ENCODE measurements at regions not wholly inside any gene's neighbourhood (a gene's known extent, or its start where the extent isn't known, plus 50 kb on each side); places are given as distances from the start of the nearest gene placed in this dataset.
A peak's percentile ranks its signal among the peaks of the same experiment; 100 is the strongest.

DNA sequence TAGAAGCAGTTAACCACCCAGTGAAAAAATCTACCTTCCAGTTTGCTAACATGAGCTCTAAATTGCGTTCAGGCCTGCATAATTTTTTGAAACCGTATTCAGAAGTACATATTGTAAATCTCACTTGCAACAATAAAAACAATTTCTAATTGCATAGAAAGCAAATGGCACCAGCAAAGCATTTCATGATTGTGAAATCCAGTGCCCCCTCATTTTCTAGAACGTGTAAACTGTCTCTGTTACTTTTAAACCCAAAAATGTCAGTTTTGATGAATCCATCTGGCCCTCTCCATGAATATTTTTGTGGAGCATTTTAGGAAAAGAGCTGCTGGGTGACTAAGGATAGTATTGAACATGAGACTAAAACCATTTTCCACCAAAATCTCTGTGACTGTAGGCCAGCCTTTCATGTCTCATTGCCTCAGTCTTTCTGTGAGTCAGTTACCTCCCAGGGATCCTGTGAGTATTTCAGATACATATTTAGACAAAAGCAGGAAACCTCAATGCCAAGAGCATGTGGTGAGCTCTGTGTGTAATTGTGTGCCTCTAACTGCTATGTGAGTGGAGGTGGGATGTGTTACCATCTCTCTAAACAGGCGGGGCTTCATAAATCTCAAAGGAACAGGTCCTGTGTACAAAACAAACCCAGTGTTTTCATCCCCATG is 477.8 kb upstream of the DCC start:
- DNase-seq: no peak

DNA sequence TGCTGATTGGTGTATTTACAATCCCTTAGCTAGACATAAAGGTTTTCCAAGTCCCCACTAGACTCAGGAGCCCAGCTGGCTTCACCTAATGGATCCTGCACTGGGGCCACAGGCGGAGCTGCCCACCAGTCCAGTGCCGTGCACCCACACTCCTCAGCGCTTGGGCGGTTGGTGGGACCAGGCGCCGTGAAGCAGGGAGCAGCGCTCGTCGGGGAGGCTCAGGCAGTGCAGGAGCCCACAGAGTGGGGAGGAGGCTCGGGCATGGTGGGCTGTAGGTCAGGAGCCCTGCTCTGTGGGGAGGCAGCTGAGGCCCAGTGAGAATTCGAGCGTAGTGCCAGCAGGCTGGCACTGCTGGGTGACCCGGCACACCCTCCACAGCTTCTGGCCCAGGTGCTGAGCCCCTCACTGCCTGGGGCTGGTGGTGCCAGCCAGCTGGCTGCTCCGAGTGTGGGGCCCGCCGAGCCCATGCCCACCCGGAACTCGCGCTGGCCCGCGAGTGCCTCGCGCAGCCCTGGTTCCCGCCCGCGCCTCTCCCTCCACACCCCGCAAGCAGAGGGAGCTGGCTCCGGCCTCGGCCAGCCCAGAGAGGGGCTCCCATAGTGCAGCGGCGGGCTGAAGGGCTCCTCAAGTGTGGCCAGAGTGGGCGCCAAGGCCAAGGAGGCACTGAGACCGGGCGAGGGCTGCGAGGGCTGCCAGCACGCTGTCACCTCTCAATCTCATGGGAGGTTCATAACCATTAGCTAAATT is 475.6 kb upstream of the DCC start:
- DNase-seq: peak; percentile 5

DNA sequence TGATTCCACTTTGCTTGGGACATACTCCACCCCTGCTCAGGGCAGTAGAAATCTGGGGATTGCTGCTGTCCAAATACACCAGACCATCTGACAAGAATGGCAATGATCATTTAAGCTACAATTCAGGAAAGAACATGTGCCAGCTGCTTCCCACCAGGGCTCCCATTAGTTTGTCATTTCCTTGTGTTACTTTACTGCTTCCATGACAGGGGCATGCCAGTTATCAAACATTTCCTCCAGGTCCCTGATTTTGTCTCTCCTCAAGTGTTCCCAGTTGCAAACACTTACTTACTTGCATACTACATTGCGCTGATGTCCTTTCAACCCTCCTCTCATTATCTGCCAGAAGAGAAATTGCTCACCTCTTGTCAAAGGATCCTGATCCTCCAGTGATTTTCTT is 474.5 kb upstream of the DCC start:
- DNase-seq: no peak

DNA sequence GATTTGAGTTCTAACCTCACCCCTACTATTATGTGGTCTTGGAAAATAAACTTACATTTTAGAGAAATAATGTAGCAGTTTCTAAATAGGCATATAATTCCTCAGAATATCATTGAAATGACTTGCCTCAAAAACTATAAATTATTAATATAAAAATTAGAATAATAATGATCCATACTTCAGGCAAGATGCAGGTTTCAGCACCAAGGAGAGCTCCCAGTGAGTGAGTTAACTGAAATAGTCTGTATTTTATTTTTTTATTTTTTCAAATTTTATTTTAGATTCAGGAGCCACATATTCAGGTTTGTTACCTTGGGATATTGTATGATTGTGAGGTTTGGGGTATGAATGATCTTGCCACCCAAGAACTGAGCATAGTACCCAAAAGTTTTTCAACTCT is 472.2 kb upstream of the DCC start:
- no peak for DNase-seq

DNA sequence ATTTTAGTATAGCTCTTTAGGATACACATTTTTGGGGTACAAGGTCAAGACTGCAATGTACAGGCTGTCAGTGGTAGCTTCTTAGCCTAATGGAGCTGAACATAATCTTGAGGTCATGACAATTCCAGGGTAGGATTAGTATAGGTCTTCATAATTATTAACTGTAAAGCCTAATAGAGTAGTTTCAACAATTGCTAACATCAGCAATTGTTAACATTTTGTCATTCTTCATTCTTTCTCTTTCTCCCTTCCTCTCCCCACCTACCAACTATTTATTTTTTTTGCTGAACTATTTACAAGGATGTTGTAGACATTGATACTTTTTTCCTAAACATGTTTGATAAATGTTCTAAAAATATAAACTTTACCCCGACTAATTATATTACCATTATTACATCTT is 461.3 kb upstream of the DCC start:
- DNase-seq: no peak

DNA sequence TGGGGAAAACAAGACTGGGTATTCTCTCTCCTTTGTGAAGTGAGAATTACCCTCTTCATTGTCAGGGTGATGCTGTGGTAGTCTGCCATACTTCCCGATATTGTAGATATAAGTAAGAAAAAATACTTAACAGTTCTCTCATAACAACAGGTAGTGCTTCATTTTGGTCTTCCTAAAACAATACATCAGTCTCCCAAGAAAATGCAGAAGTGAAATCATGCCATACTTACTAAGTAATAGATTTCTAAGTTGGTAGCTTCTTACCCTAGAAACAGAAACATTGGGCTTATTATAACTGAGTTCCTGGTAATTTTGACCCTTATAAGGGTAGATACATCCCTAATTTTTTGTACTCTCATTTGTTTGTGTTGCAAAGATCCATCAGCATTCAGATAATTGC is 460.7 kb upstream of the DCC start:
- no peak for DNase-seq

DNA sequence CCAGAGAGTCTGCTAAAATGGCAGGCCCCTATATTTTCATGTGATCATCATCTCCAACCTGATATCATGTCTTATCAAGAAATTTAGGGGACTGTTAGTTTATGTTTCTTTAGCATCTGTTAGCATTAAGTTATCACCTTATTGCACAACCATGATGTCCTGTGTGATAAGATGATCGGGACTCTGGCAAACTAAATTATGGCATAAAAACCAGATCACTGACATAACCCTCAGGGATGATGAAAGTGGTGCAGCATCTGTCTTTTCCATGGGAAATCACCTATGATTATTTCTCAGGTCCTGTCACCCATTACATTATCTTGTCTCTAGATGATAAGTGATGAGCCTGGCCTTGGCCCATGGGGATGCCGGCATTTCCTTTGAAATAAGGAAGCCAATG is 458.6 kb upstream of the DCC start:
- DNase-seq: no peak

DNA sequence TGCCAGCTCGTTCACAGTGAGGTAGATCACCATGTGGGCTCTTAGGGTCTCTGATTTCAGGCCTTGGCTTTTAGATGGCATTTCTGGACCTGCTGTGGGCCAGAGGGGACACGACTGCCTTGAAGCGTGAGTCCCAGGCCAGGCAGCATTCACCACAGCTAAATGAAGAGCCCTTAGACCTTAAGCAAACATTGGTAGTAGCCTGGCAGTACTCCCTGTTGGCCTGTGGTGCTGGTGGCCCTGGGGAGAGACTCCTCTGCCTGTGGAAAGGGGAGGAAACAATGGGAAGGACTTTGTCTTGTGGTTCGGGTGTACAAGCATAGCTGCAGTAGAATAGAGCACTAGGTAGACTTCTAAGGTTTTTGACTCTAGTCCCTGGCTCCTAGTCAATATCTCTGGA is 456.0 kb upstream of the DCC start:
- DNase-seq: no peak

DNA sequence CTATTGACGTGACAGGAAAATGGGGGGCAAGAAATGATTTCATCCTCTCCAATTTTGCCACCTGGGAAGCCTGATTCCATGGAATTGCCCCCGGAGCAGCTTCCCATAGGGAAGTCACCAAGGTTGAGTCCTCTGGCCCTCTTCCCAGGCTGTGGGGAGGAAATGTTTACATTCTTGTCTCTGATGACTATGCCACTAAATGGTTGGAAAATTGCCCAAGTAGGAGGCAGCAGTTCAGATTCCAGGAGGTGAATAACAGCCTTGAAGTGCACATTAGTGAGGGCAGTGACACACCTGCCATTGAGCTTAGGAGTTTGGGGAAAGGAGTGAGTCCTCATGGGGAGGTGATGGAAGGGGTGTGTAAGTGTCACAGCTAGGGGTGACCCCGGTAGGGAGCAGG is 449.2 kb upstream of the DCC start:
- DNase-seq: no peak

DNA sequence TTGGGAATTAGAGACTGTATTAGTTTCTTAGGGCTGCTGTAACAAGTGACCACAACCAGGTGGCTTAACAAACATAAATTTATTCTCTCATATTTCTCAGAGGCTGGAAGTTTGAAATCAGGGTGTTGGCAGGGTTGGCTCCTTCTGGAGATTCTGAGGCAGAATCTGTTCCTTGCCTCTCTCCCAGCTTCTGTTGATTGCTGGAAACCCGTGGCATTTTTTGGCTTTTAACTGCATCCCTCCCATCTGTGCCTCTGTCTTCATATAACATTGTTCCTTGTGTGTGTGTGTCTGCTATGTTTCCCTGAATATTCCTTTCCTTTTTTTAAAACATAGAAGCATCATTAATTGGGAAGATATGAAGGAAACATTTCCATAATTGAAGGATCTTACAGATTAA is 448.1 kb upstream of the DCC start:
- DNase-seq: no peak

DNA sequence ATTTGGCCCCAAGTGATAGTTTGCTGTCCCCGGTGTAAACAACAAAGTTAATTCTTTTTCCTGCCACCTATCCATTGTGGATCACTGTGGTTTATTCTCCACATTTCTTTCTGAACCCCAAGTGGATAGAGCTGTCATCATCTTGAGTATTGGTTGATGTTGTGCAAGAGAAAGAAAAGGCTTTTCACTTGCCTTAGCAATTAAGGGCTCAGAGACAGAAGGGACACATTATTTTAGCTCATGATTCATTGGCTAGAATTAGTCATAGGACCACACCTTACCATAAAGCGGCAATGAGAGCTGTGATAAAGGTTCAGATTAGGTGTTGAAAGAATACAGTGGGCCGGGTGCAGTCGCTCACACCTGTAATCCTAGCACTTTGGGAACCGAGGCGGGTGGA is 442.1 kb upstream of the DCC start:
- DNase-seq: no peak

DNA sequence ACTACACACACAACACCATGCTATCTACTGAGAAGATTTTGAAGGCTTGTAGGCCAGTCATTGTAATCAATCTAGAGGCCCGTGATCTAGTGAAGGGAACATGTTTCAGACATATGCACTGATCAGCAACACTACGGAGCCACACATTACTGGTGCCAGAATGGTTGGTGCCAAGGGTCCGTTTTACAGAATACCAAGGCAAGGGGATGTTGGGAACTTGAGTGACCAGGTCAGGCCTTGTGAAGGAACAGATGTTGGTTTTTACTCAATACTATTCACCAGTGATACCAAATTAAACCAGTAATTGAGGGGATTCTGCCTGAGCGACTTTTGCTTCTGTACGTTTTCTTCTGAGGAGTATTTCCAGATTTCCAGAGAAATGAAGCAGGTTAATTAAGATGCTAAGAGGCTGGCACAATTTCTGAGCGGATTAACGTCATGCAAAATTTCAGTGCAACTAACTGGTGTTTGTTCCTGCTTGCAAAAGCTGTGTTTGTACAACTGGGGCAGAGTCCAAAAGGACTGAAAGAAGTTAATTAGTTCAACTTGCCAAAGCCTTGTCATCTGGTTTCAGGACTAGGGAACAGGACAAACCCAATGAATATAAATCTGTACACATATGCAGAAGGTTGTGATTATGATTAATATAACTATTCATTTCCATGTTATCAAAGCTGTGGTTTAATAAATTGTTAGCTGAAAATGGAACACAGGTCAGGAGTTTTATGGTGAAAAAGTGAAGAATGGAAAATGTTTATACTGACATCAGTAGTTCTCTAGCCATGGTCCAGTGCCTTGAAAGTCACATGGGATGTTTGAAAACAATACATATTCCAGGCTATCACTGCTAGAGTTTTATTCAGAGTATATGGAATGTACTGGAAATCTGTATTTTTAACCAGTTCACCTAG is 432.1 kb upstream of the DCC start:
- no peak for DNase-seq

DNA sequence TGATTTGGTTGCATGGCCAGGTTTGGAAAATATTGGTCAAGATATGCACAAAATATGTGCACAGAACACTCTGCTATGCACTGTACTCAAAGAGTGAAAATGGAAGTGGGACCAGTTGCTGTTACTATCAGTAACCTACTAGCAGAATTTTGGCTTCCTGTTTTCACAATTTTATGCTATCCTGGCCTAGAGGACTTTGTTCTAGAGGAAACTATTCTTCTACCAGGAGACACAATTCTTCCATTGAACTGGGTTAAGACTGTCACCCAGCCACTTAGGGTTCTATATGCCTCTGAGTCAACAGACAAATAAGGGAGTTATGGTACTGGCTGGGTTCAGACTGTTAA is 431.4 kb upstream of the DCC start:
- DNase-seq: no peak

DNA sequence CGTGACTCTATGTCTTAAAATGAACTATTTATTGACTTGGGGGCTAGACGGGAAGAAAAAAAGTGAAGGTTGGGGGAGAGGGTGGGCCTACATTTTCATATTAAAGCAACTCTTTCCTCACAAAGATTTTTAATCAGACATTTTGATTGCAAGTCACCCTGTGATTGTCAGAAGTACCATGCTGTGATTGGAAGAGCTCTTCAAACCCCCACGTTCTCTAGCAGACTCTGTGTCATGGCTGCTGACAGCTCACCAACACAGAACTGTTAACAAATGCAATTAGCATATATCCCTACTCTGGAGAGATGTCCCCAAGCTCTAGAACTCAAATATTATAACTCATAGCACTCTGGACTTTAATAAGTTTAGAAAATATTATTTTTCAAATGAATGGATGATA is 428.4 kb upstream of the DCC start:
- no peak for DNase-seq

DNA sequence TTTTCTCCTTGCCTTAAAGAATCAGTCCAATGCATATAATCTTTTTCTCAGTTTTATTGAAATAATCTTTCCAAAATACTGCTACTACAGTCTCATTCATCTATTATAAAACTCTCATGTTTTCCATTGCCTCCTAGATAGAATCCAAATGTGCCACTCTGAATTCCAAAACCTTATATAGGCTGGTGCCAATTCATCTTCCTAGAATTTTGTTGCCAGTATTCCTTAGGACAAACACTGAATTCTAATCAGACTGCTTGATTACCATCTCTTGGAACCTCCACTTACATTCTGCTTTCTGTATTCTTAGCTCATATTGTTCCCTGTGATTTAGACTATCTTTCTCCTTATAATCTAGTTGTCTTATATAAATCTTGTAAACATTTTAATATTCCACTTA is 427.6 kb upstream of the DCC start:
- DNase-seq: no peak

DNA sequence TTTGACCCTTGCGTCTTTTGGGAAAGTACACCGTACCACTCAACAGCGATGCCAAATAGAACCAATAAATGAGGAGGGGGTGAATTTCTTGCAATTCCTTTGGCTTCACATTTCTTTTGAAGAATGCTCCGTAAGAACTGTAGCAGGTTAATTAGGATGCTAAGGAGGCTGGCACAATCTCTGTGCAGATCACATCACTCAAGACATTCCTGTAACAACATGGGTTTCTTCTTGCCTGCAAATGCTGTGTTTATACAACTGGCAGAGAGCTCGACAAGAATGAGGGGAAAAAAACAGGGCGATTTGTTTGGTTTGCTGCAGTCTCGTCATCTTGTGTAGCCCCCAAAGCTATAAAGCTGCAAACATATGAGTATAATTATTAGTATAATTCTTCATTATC is 424.8 kb upstream of the DCC start:
- DNase-seq: no peak

DNA sequence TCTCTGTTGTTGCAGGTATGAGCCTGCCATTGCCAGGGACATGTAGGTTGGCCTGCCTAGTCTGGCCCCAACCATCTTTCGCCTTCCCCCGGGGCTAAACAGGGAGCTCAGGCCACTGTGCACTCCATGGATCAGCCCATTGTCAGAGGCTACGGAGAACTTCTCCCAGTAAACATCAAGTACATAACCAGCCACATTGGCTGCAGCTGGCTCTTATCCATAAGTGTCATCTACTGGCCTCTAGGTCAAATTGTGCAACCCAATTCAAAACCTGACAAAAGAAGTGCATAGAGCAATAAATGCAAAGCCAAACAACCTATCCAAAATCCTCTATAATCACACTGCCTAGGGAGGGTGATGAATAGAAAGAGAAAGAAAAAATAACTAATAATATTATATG is 418.1 kb upstream of the DCC start:
- DNase-seq: no peak

DNA sequence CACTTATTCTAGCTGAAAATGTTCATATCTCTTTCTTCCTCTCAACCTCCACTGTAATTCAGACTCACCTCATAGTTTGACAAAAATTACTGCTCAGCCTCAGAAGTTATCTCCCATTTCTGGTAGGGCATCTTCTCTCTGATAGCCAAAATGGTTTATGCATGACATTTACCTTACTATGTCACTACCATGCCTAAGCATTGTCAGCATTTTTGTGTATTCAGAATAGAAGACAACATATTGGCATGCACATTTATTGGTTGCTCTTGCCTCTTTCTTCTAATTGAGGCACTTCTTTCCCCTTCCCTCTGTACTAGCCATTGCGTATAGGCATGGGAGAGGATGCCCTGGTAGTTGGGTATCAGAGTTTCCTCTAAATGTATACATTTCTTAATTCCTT is 406.1 kb upstream of the DCC start:
- no peak for DNase-seq

DNA sequence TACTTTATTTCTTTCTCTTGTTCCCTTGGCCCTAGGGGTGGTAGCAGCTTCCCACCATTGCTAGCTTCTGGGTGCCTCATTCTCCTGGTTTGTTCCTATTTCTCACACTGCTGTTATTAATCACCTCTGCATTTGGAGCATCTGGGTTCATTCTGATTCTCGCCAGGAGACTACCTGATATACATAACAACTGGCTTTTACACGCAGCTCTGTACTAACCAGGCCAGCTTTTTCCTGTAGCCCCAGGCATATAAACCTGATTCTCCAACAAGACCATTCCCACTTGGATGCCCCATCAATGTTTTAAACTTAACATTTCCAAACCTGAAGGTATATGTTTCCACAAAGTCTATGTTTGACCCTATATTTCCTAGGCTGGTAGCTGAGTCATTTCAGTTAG is 403.9 kb upstream of the DCC start:
- DNase-seq: no peak

DNA sequence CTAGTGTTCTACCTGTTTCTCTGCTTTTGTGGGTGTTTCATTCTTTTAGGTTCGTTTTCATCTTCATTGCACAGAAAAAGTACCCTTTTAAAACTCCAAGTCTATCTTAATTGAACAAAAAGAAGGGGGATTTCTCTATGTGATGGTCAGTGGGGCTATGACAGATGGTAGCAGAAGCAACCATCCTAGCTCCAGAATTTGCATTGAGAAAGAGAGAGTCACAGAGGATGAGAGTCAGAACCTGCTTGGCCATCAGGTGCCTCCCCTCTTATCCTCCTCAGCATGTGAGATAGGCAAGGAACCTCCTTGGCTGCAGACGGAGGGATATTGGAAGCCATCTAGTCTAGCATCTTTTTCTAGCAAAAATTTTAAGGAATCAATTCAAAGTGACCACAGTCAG is 398.0 kb upstream of the DCC start:
- DNase-seq: no peak

DNA sequence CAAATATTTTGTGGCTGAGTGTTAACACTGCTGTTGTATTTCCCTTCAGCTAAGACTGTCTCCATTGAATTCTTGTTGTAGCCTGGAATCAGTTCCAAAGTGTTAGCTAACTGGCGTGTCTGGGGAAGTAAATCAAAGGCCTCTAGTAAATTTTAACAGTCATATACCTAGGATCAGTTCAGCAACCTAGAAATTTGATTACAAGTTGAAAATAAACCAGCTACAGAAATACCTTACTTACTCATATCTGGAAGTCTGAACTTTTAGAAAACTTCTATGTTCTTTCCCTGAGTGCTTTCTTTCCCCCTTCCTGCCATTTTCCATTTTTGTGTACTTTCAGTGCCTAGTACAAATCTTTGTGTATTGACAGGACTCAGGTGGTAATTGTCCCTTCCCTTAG is 396.7 kb upstream of the DCC start:
- DNase-seq: no peak

DNA sequence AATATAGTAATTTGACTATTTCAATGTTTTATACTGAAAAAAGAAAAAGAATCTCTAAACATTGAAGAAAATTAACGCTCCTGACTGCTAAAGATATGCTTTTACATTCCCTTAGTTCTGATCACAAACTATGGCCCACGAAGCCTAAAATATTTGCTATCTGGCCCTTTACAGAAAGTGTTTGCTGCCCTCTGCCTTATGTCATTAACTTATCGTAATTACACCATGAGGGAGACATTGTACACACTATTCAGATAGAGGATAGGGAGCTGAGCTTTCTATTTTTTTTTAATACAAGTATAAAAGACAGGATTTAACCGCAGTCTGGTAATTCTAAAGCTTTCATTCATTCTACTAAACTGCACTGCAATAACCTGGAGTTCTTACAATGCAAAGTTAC is 393.1 kb upstream of the DCC start:
- DNase-seq: no peak

DNA sequence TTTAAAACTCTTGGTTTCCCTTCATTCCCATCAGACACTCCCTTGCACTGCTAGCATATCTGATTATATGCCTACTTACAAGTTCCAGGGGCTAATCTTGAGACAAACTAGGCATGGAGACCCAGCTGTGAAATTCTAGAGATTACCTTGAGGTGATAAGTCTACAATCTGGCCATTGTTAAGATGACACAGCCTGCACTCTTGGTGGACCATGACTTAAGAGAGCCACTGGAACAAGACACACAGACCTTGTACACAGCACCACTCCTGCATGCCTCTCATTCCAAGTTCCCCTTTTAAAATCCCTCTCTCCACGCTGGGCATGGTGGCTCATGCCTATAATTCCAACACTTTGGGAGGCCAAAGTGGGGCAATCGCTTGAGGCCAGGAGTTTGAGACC is 387.2 kb upstream of the DCC start:
- DNase-seq: no peak

DNA sequence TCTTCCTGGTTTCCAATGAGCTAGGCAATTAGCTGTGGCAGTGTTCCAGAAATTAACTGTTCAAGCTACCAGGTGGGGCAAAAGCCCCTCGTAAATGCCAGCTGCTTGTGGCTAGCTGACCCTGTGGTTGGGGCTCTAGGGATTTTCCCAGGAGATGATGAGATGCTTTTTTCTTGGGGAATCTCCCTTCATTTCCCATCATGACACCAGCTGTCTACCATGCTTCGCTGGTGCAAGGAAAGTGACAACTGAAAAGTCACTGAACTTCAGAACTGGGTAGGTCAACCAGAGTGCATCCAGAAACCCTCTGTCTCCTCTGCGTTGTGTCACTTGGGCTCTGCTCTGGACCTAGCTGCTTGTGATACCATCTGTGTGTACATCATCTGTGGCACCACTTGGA is 386.5 kb upstream of the DCC start:
- DNase-seq: no peak

All from activated gamma-delta T cell (primary cell).